GM23338 (cell line): ENCODE measurements at regions not wholly inside any gene's neighbourhood (a gene's known extent, or its start where the extent isn't known, plus 50 kb on each side); places are given as distances from the start of the nearest gene placed in this dataset.

ENCODE experiments used
- ATAC-seq: fragments of 200-7000 bp; cut with Tn5 transposase; 3 replicates; pipeline ENCODE4 v1.9.1; 2020
- DNase-seq: peaks from one replicate; pipeline ENCODE4 v3.0.0-alpha.2; 2015; ENCODE audit warnings: low spot score
- H2AFZ ChIP-seq: fragments of 200-600 bp; sonication (generic); 2 replicates; pipeline ENCODE4 v1.8.0; 2016; ENCODE audit warnings: antibody characterized with exemption, mild to moderate bottlenecking, moderate library complexity
- H3F3A ChIP-seq: fragments of 200-600 bp; sonication (generic); replicated peaks from 2 replicates; pipeline ENCODE4 v1.8.0; 2017; ENCODE audit warnings: antibody characterized with exemption, mixed run types, low read depth
- H3K27ac ChIP-seq: fragments of 200-600 bp; sonication (generic); 2 replicates; pipeline ENCODE4 v1.6.1; 2016; ENCODE audit warnings: low read depth
- H3K27me3 ChIP-seq: fragments of 200-600 bp; sonication (generic); 2 replicates; pipeline ENCODE4 v1.8.0; 2016; ENCODE audit warnings: mild to moderate bottlenecking, mixed run types, moderate library complexity; ENCODE audit not compliant: insufficient read depth
- H3K36me3 ChIP-seq: fragments of 200-600 bp; sonication (generic); 2 replicates; pipeline ENCODE4 v1.8.0; 2016; ENCODE audit warnings: mild to moderate bottlenecking; ENCODE audit not compliant: insufficient read depth
- H3K4me1 ChIP-seq: fragments of 200-600 bp; sonication (generic); 2 replicates; pipeline ENCODE4 v1.8.0; 2016; ENCODE audit warnings: mild to moderate bottlenecking, moderate library complexity; ENCODE audit not compliant: insufficient read depth
- H3K4me2 ChIP-seq: fragments of 200-600 bp; sonication (generic); 2 replicates; pipeline ENCODE4 v1.7.1; 2017; ENCODE audit warnings: mixed run types
- H3K4me3 ChIP-seq: fragments of 200-600 bp; sonication (generic); 2 replicates; pipeline ENCODE4 v1.6.1; 2016; ENCODE audit warnings: mixed run types
- H3K79me2 ChIP-seq: fragments of 200-600 bp; sonication (generic); replicated peaks from 2 replicates; pipeline ENCODE4 v1.8.0; 2017; ENCODE audit warnings: mild to moderate bottlenecking; ENCODE audit not compliant: insufficient read depth
- H3K9me2 ChIP-seq: fragments of 200-600 bp; sonication (generic); 2 replicates; pipeline ENCODE4 v1.8.0; 2017; ENCODE audit not compliant: insufficient read depth
- H4K20me1 ChIP-seq: fragments of 200-600 bp; sonication (generic); replicated peaks from 2 replicates; pipeline ENCODE4 v1.8.0; 2017; ENCODE audit warnings: mild to moderate bottlenecking; ENCODE audit not compliant: insufficient read depth
- H3K27ac Mint-ChIP-seq: 2 replicates; pipeline ENCODE4 v1.8.0; 2020; ENCODE audit warnings: inconsistent platforms, mild to moderate bottlenecking, moderate library complexity, mixed read lengths
- H3K27me3 Mint-ChIP-seq: 3 replicates; pipeline ENCODE4 v1.8.0; 2022; ENCODE audit warnings: low read depth, mild to moderate bottlenecking, moderate library complexity, mixed read lengths, inconsistent platforms; ENCODE audit not compliant: insufficient read depth, poor library complexity
- H3K36me3 Mint-ChIP-seq: 3 replicates; pipeline ENCODE4 v1.8.0; 2021; ENCODE audit warnings: low read depth, mild to moderate bottlenecking, inconsistent platforms, moderate library complexity, mixed read lengths
- H3K4me1 Mint-ChIP-seq: 3 replicates; pipeline ENCODE4 v1.8.0; 2020; ENCODE audit warnings: mild to moderate bottlenecking, inconsistent platforms, mixed read lengths
- H3K4me3 Mint-ChIP-seq: 3 replicates; pipeline ENCODE4 v1.8.0; 2021; ENCODE audit warnings: moderate library complexity, mild to moderate bottlenecking, inconsistent platforms, mixed read lengths
- H3K9me3 Mint-ChIP-seq: 3 replicates; pipeline ENCODE4 v1.8.0; 2020; ENCODE audit warnings: moderate library complexity, mild to moderate bottlenecking, inconsistent platforms, mixed read lengths
- CREB1 ChIP-seq: fragments of 250-450 bp; sonication (Bioruptor Pico); IDR thresholded peaks from 2 replicates; pipeline ENCODE4 v1.5.0; 2020; ENCODE audit warnings: low read depth, mild to moderate bottlenecking, moderate library complexity
- EZH2 ChIP-seq: fragments of 200-600 bp; sonication (generic); IDR thresholded peaks from one replicate; pipeline ENCODE4 v1.8.0; 2017; ENCODE audit warnings: antibody characterized with exemption, mild to moderate bottlenecking, low read depth; ENCODE audit not compliant: unreplicated experiment
- JUNB ChIP-seq: IDR thresholded peaks from one replicate; pipeline ENCODE4 v1.6.1; 2016; ENCODE audit warnings: antibody characterized with exemption; ENCODE audit not compliant: unreplicated experiment
- NANOG ChIP-seq: IDR thresholded peaks from 2 replicates; pipeline ENCODE4 v1.6.1; 2016; ENCODE audit warnings: antibody characterized with exemption, borderline replicate concordance
- POLR2AphosphoS5 ChIP-seq: IDR thresholded peaks from 2 replicates; pipeline ENCODE4 v1.6.1; 2016; ENCODE audit warnings: antibody characterized with exemption, low read depth
- STAT1 ChIP-seq: IDR thresholded peaks from one replicate; pipeline ENCODE4 v1.6.1; 2016; ENCODE audit warnings: antibody characterized with exemption; ENCODE audit not compliant: unreplicated experiment
- ZNF114 ChIP-seq: fragments of 250-450 bp; sonication (Bioruptor Pico); IDR thresholded peaks from 2 replicates; pipeline ENCODE4 v1.5.0; 2020; ENCODE audit warnings: mild to moderate bottlenecking, moderate library complexity
- ZNF331 ChIP-seq: fragments of 250-450 bp; sonication (Bioruptor Pico); IDR thresholded peaks from 2 replicates; pipeline ENCODE4 v1.5.0; 2020; ENCODE audit warnings: low read depth, mild to moderate bottlenecking, moderate library complexity
- TF ChIP-seq, protein P1 (sequence below), 2 experiments: fragments of 200-600 bp in 1 of 2; sonication (generic) in 1 of 2; conservative IDR thresholded peaks; 2 replicates each; pipeline versions ENCODE4 v1.5.1 to v1.6.1; 2016 to 2017; ENCODE audit warnings: antibody characterized with exemption in 2 of 2, low read depth in 2 of 2, mild to moderate bottlenecking in 2 of 2, moderate library complexity in 1 of 2
- TF ChIP-seq, protein P2 (sequence below): IDR thresholded peaks from 2 replicates; pipeline ENCODE4 v1.6.1; 2016; ENCODE audit warnings: antibody characterized with exemption

DNA sequence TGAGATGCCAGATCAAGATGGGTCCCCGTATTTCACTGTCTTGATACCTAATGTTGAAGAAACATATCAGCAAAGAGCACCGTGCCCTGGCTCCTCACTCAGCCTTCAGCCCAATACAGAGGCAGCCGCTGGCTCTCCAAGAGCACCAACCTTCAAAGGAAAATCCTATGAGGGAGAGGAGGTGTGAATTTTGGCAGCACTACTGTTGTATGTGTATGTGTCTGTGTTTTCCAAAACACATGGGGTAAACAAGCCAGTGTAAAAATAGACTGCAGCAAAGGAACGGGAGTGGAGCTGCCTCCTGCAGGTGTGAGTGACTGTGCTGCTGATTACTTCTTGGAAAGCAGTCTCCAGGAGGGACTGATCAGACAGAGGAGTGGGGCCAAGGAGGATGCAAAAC is 194.0 kb upstream of the CDH5 start (continued):
- no peak for TF ChIP-seq CREB1 (CRISPR knock-in tag)
- no peak for TF ChIP-seq ZNF114 (CRISPR knock-in tag)
- TF ChIP-seq, protein P1, sequence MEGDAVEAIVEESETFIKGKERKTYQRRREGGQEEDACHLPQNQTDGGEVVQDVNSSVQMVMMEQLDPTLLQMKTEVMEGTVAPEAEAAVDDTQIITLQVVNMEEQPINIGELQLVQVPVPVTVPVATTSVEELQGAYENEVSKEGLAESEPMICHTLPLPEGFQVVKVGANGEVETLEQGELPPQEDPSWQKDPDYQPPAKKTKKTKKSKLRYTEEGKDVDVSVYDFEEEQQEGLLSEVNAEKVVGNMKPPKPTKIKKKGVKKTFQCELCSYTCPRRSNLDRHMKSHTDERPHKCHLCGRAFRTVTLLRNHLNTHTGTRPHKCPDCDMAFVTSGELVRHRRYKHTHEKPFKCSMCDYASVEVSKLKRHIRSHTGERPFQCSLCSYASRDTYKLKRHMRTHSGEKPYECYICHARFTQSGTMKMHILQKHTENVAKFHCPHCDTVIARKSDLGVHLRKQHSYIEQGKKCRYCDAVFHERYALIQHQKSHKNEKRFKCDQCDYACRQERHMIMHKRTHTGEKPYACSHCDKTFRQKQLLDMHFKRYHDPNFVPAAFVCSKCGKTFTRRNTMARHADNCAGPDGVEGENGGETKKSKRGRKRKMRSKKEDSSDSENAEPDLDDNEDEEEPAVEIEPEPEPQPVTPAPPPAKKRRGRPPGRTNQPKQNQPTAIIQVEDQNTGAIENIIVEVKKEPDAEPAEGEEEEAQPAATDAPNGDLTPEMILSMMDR (conservative IDR thresholded peaks at IDR 0.05; ENCODE audit: low read depth in 2 of 2), result no peak
- no peak for TF ChIP-seq NANOG
- TF ChIP-seq ZNF331 (CRISPR knock-in tag), result no peak
- TF ChIP-seq POLR2AphosphoS5, result no peak

DNA sequence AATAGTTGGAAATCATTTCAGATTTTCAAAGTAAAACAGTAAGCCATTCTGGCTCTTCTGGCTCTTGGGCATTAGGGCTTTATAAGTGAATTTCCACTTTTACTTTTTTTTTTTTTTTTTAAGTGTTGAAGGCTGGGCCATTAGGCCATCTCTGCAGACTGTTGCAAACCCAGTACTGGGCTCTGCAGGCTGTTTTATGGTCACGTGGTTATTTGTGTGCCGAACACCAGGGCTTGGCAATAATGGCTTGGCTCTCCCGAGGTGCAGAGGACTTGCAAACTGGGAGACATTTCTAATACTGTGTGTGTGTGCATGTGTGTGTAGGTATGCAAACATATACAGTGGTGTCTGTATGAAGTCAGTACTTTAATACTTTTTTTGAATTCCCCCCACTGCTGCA is 194.9 kb upstream of the CDH5 start:
- Histone ChIP-seq H4K20me1 (no peaks in the 10 kb centered on the region), H3K4me2 (no peak overlapping the region), H3K79me2 (no peaks in the 10 kb centered on the region), H3K4me1 (no peaks in the 10 kb centered on the region), H3K27me3 (no peaks in the 10 kb centered on the region), H3K36me3 (no peaks in the 10 kb centered on the region), H3K27ac (no peak overlapping the region), H2AFZ (no peak overlapping the region), H3F3A (no peaks in the 10 kb centered on the region), H3K9me2 (no peaks in the 10 kb centered on the region), H3K4me3 (no peak overlapping the region)
- Mint-ChIP-seq H3K36me3 (no peaks in the 10 kb centered on the region), H3K27ac (no peak overlapping the region), H3K9me3 (peaks cover 8% of the 10 kb centered on the region; the same call in 2 of the 3 replicates), H3K27me3 (peaks cover 8% of the 10 kb centered on the region), H3K4me3 (no peak overlapping the region), H3K4me1 (peaks cover 2% of the 10 kb centered on the region; the same call in 1 of the 3 replicates)
- DNase-seq (no peak), ATAC-seq (no peak)
- TF ChIP-seq EZH2 (no peak), ZNF331 (CRISPR knock-in tag) (peak; percentile 66)
- TF ChIP-seq, protein P1 (conservative IDR thresholded peaks at IDR 0.05; ENCODE audit: low read depth in 2 of 2), result no peak

DNA sequence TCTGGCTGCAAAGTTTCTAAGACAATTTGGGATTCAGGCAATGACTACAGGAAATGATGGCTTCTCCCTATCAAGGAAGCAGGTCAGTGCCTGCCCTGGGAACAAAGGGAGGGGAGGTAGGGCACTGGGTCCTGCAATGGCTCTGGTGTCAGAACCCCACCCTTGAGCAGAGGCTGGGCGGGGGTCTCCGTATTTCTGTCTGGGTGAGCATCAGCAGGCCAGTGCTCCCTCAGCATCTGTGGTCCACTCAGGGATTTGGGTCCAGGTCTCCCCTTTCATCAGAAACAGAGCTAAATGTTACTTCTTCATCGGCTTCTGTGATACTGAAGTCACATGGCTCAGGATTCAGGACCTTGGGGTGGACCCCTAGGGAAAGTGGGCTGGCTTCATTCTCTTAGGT is 195.5 kb upstream of the CDH5 start:
- Mint-ChIP-seq H3K4me1 (peaks cover 2% of the 10 kb centered on the region; the same call in 1 of the 3 replicates), H3K36me3 (no peaks in the 10 kb centered on the region), H3K27me3 (peaks cover 8% of the 10 kb centered on the region), H3K27ac (no peak overlapping the region), H3K4me3 (no peak overlapping the region), H3K9me3 (peaks cover 8% of the 10 kb centered on the region; the same call in 2 of the 3 replicates)
- H2AFZ ChIP-seq, result no peak overlapping the region
- H3K27me3 ChIP-seq, result no peaks in the 10 kb centered on the region
- DNase-seq (no peak), ATAC-seq (no peak)
- H4K20me1 ChIP-seq, result no peaks in the 10 kb centered on the region
- H3K9me2 ChIP-seq, result no peaks in the 10 kb centered on the region
- H3F3A ChIP-seq, result no peaks in the 10 kb centered on the region
- H3K27ac ChIP-seq, result no peak overlapping the region
- H3K79me2 ChIP-seq, result no peaks in the 10 kb centered on the region
- H3K4me2 ChIP-seq, result no peak overlapping the region
- no peak overlapping the region for H3K4me3 ChIP-seq
- no peaks in the 10 kb centered on the region for H3K4me1 ChIP-seq
- H3K36me3 ChIP-seq, result no peaks in the 10 kb centered on the region
- no peak for TF ChIP-seq STAT1
- no peak for TF ChIP-seq EZH2
- TF ChIP-seq NANOG, result no peak
- TF ChIP-seq JUNB, result no peak
- TF ChIP-seq, protein P2, sequence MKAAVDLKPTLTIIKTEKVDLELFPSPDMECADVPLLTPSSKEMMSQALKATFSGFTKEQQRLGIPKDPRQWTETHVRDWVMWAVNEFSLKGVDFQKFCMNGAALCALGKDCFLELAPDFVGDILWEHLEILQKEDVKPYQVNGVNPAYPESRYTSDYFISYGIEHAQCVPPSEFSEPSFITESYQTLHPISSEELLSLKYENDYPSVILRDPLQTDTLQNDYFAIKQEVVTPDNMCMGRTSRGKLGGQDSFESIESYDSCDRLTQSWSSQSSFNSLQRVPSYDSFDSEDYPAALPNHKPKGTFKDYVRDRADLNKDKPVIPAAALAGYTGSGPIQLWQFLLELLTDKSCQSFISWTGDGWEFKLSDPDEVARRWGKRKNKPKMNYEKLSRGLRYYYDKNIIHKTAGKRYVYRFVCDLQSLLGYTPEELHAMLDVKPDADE, result no peak
